Endothelial cell of umbilical vein (primary cell): ENCODE measurements at regions not wholly inside any gene's neighbourhood (a gene's known extent, or its start where the extent isn't known, plus 50 kb on each side); places are given as distances from the start of the nearest gene placed in this dataset.

ENCODE experiments used
- BruUV-seq: library from RNA; stranded (reverse); fragments of 400-500 nt; replicated peaks from 2 replicates; lab custom pipeline; 2021; lab: Mats Ljungman, UMichigan
- CTCF ChIA-PET: fragments of 300-600, 350-600 bp; sonication (Branson Sonifier 250); formaldehyde crosslinking; loops from one replicate; lab custom pipeline; 2021; ENCODE audit warnings: antibody characterized with exemption, inconsistent platforms; lab: Charles Lee
- POLR2A ChIA-PET: fragments of 300-600, 350-600 bp; sonication (Branson Sonifier 250); formaldehyde crosslinking; loops from one replicate; lab custom pipeline; 2021; ENCODE audit warnings: antibody characterized with exemption, inconsistent platforms; lab: Charles Lee
- DNase-seq: peaks from one replicate; pipeline ENCODE4 v3.0.0-alpha.2; 2011; ENCODE audit warnings: low read depth, low spot score
- FAIRE-seq: peaks from 2 replicates; lab custom pipeline; 2011; peaks lifted over from hg19 to GRCh38; lab: Jason Lieb, UNC
- H2AFZ ChIP-seq: 2 replicates; pipeline ENCODE4 v1.6.0; 2012; ENCODE audit warnings: low read depth, low read length, control low read depth, inconsistent platforms
- H3K27ac ChIP-seq: 2 replicates; pipeline ENCODE4 v1.5.1; 2011; ENCODE audit warnings: low read depth, mild to moderate bottlenecking, control low read depth, low read length, moderate library complexity; ENCODE audit not compliant: insufficient read depth
- H3K27me3 ChIP-seq, 2 experiments: 2 replicates each; pipeline versions ENCODE4 v1.6.0 to v1.6.1; 2011; ENCODE audit warnings: low read length in 2 of 2, mixed read lengths in 1 of 2; ENCODE audit not compliant: control insufficient read depth in 2 of 2, insufficient read depth in 2 of 2
- H3K36me3 ChIP-seq, 2 experiments: 2 replicates in 1 of 2; 3 replicates in 1 of 2; pipeline ENCODE4 v1.5.1; 2011; ENCODE audit warnings: low read length in 2 of 2, mild to moderate bottlenecking in 1 of 2, moderate library complexity in 1 of 2; ENCODE audit not compliant: control insufficient read depth in 2 of 2, insufficient read depth in 2 of 2; ENCODE audit errors: extremely low read depth in 1 of 2
- H3K4me1 ChIP-seq: 3 replicates; pipeline ENCODE4 v1.5.1; 2011; ENCODE audit warnings: mild to moderate bottlenecking, low read length; ENCODE audit not compliant: control insufficient read depth, insufficient read depth; ENCODE audit errors: extremely low read depth
- H3K4me2 ChIP-seq: 2 replicates; pipeline ENCODE4 v1.6.1; 2011; ENCODE audit warnings: low read length, control low read depth, mixed read lengths; ENCODE audit not compliant: insufficient read depth
- H3K4me3 ChIP-seq, 3 experiments: fragments of 200-600 bp in 1 of 3; sonication (generic), shearing (Covaris generic) in 1 of 3; replicated peaks in 1 of 3; 2 replicates each; pipeline ENCODE4 v1.5.1; 2011 to 2016; ENCODE audit warnings: control low read depth in 3 of 3, low read length in 3 of 3, mild to moderate bottlenecking in 2 of 3, inconsistent platforms in 1 of 3, low read depth in 1 of 3, moderate library complexity in 1 of 3; ENCODE audit not compliant: insufficient read depth in 1 of 3
- H3K79me2 ChIP-seq: 2 replicates; pipeline ENCODE4 v1.6.0; 2012; ENCODE audit warnings: low read length, inconsistent platforms; ENCODE audit not compliant: control insufficient read depth, insufficient read depth
- H3K9ac ChIP-seq: replicated peaks from 2 replicates; pipeline ENCODE3; 2011; ENCODE audit warnings: low read length, control low read depth; ENCODE audit not compliant: insufficient read depth; ENCODE audit errors: extremely low read depth
- H3K9me1 ChIP-seq: replicated peaks from 3 replicates; pipeline ENCODE4 v1.6.0; 2011; ENCODE audit warnings: mild to moderate bottlenecking, low read length; ENCODE audit not compliant: control insufficient read depth, insufficient read depth; ENCODE audit errors: extremely low read depth
- H3K9me3 ChIP-seq: replicated peaks from 2 replicates; pipeline ENCODE4 v1.5.1; 2012; ENCODE audit warnings: low read length, inconsistent platforms; ENCODE audit not compliant: control insufficient read depth, insufficient read depth
- H4K20me1 ChIP-seq: replicated peaks from 2 replicates; pipeline ENCODE3; 2011; ENCODE audit warnings: mild to moderate bottlenecking, low read length; ENCODE audit not compliant: control insufficient read depth, insufficient read depth; ENCODE audit errors: extremely low read depth
- CTCF ChIP-seq, 2 donors: IDR thresholded peaks; 1 replicate in 1 of 2; 2 replicates in 1 of 2; pipeline ENCODE4 v1.5.1; 2011; ENCODE audit warnings: low read length in 2 of 2, mild to moderate bottlenecking in 2 of 2, moderate library complexity in 2 of 2, control low read depth in 1 of 2, inconsistent platforms in 1 of 2, low read depth in 1 of 2; ENCODE audit not compliant: insufficient read depth in 1 of 2; ENCODE audit errors: extremely low read depth in 1 of 2
- EZH2 ChIP-seq: IDR thresholded peaks from 2 replicates; pipeline ENCODE4 v1.6.1; 2012; ENCODE audit warnings: borderline replicate concordance, low read depth, mild to moderate bottlenecking, moderate library complexity, low read length, inconsistent platforms; ENCODE audit not compliant: severe bottlenecking
- FOS ChIP-seq: IDR thresholded peaks from 2 replicates; pipeline ENCODE4 v1.6.1; 2011; ENCODE audit warnings: mild to moderate bottlenecking, low read length, moderate library complexity, borderline replicate concordance; ENCODE audit not compliant: insufficient read depth
- GATA2 ChIP-seq: IDR thresholded peaks from 2 replicates; pipeline ENCODE4 v1.7.0; 2011; ENCODE audit warnings: low read depth, mild to moderate bottlenecking, moderate library complexity, mixed read lengths, low read length; ENCODE audit not compliant: insufficient read length, insufficient read depth
- JUN ChIP-seq: IDR thresholded peaks from 2 replicates; pipeline ENCODE4 v1.6.1; 2011; ENCODE audit warnings: borderline replicate concordance, low read depth; ENCODE audit not compliant: insufficient read length, insufficient read depth
- MAX ChIP-seq: IDR thresholded peaks from 2 replicates; pipeline ENCODE4 v1.6.1; 2011; ENCODE audit not compliant: insufficient read depth, insufficient read length
- MYC ChIP-seq: IDR thresholded peaks from one replicate; pipeline ENCODE4 v1.6.1; 2011; ENCODE audit warnings: mild to moderate bottlenecking, low read depth, low read length
- POLR2A ChIP-seq: IDR thresholded peaks from 2 replicates; pipeline ENCODE4 v1.6.1; 2012; ENCODE audit warnings: low read depth, mild to moderate bottlenecking, control low read depth, low read length
- POLR2AphosphoS5 ChIP-seq: IDR thresholded peaks from 2 replicates; pipeline ENCODE4 v1.6.1; 2012; ENCODE audit warnings: low read depth, mild to moderate bottlenecking, control low read depth, low read length, moderate library complexity; ENCODE audit not compliant: insufficient read depth
- dilution Hi-C: fragments of 300-500 bp; cut with MboI; formaldehyde crosslinking; loops from one replicate; pipeline ENCODE4 v1.15.0; 2019; ENCODE audit warnings: low sequenced_read_pairs; ENCODE audit not compliant: extremely low pct_ligation_motif_present
- intact Hi-C: fragments of 100-400 bp; cut with micrococcal nuclease; formaldehyde crosslinking; loops from one replicate; pipeline ENCODE4 v1.10.0; 2022

- intact Hi-C loops = no loop called here
- Histone ChIP-seq H3K27me3 (no peaks in the 10 kb centered on the region), H3K36me3 (no peaks in the 10 kb centered on the region), H4K20me1 (no peaks in the 10 kb centered on the region), H2AFZ (no peak overlapping the region), H3K79me2 (no peaks in the 10 kb centered on the region), H3K4me2 (no peak overlapping the region), H3K9me3 (peaks cover 3% of the 10 kb centered on the region), H3K4me1 (no peaks in the 10 kb centered on the region), H3K27ac (no peak overlapping the region), H3K4me3 (no peak overlapping the region), H3K9ac (no peak overlapping the region), H3K9me1 (no peaks in the 10 kb centered on the region)
- TF ChIP-seq MAX (no peak), CTCF (IDR thresholded peaks at IDR 0.05; ENCODE audit: extremely low read depth in 1 of 2, insufficient read depth in 1 of 2, low read depth in 1 of 2, low read length in 2 of 2) (no peak), JUN (no peak)
- BruUV-seq = no TSS peak
- CTCF ChIA-PET = no interaction called here
- POLR2A ChIA-PET = interaction anchor here (0.6 kb wide), 1 partner anchor 1124 kb away, joined by 3 read pairs; no protein-coding TSS in a partner anchor
- dilution Hi-C loops = no loop called here
- DNase-seq = no peak
- no peak for FAIRE-seq
Measured at GRCh38 chr4:188332265-188332664, 193.0 kb downstream of the TRIML1 start.

- H3K9ac ChIP-seq = no peak overlapping the region
- ChIA-PET CTCF (no interaction called here), POLR2A (no interaction called here)
- no peaks in the 10 kb centered on the region for H3K27me3 ChIP-seq
- peaks cover 3% of the 10 kb centered on the region for H3K9me3 ChIP-seq
- intact Hi-C loops = no loop called here
- no peak overlapping the region for H3K4me2 ChIP-seq
- no peaks in the 10 kb centered on the region for H3K36me3 ChIP-seq
- DNase-seq = no peak
- H3K27ac ChIP-seq = no peak overlapping the region
- H3K79me2 ChIP-seq = no peaks in the 10 kb centered on the region
- dilution Hi-C loops = no loop called here
- BruUV-seq = no TSS peak
- TF ChIP-seq EZH2 (no peak), POLR2AphosphoS5 (no peak), CTCF (IDR thresholded peaks at IDR 0.05; ENCODE audit: extremely low read depth in 1 of 2, insufficient read depth in 1 of 2, low read depth in 1 of 2, low read length in 2 of 2) (no peak), JUN (no peak), GATA2 (no peak), POLR2A (no peak), MAX (no peak), MYC (no peak), FOS (no peak)
- no peaks in the 10 kb centered on the region for H3K4me1 ChIP-seq
- no peak for FAIRE-seq
- no peak overlapping the region for H3K4me3 ChIP-seq
- H2AFZ ChIP-seq = no peak overlapping the region
- no peaks in the 10 kb centered on the region for H4K20me1 ChIP-seq
- H3K9me1 ChIP-seq = no peaks in the 10 kb centered on the region
Measured at GRCh38 chr4:188336891-188337290, 197.7 kb downstream of the TRIML1 start.
